ENCODE measurements at regions not wholly inside any gene's neighbourhood (a gene's known extent, or its start where the extent isn't known, plus 50 kb on each side); places are given as distances from the start of the nearest gene placed in this dataset.

- H3K4me3 ChIP-seq (replicated peaks; ENCODE audit: low read depth, low read length), result no peak overlapping the region
- DNase-seq (ENCODE audit: extremely low read depth, low read depth), result no peak
- TF ChIP-seq CTCF (IDR thresholded peaks at IDR 0.05; ENCODE audit: low read depth, low read length, missing control alignments), result no peak
Observed at GRCh38 chr12:5251786-5252185, 180.1 kb upstream of the NTF3 start.

DNA sequence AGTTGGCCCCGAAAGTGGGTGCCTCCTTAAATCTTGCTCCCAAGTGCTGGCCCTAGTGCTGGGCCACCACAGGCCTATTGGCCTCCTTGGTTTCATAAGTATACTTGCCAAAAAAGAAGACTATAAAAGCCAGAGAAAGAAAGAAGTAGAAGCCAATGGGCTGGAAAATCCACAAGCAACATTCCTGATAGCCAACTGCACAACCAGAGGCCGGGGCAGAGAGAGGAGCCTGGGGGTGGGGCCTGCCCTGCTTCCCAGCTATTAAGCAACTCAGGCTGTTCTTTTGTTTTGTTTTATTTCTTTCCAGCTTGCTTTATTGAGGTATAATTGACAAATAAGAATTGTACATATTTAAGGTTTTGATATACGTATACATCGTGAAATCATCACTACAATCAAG lies 177.2 kb upstream of the NTF3 start:
- TF ChIP-seq CTCF (IDR thresholded peaks at IDR 0.05; ENCODE audit: low read depth, low read length, missing control alignments), result no peak
- DNase-seq (ENCODE audit: extremely low read depth, low read depth), result no peak
- no peak overlapping the region for H3K4me3 ChIP-seq (replicated peaks; ENCODE audit: low read depth, low read length)

DNA sequence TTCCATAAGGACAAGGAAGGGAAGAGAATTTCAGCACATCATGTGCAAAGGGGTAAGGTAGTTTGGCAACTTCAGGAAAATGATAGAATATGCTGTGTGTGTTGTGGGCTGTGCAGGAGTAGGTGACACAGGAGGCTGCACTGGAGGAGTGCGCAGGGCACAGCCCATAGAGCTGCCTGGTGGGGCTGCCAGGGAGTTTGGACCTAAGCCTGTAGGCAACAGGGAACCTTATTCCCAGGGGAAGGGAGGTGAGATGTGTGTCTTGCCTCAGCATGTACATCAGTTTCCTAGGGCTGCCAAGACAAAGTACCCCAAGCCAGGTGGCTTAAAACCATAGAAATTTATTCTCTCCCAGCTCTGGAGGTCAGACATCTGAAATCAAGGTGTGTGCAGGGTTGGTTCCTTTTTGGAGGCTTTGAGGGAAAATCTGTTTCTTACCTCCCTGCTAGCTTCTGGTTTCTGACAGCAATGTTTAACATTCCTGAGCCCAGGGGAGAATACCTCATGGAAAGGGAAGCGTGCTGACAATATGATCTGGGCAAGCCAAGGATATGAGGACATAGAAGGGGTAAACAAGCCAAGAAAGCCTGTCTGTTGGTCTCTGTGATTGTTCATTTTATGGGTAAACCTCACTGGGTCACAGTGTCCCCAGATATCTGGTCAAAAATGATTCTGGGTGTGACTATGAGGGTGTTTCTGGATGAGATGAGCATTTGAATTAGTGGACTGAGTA lies 174.0 kb upstream of the NTF3 start:
- no peak for DNase-seq (ENCODE audit: extremely low read depth, low read depth)
- TF ChIP-seq CTCF (IDR thresholded peaks at IDR 0.05; ENCODE audit: low read depth, low read length, missing control alignments), result no peak
- H3K4me3 ChIP-seq (replicated peaks; ENCODE audit: low read depth, low read length), result no peak overlapping the region

GRCh38 chr12:5258498-5258897 lies 173.4 kb upstream of the NTF3 start:
- no peak for DNase-seq (ENCODE audit: extremely low read depth, low read depth)
- H3K4me3 ChIP-seq (replicated peaks; ENCODE audit: low read depth, low read length), result no peak overlapping the region
- no peak for TF ChIP-seq CTCF (IDR thresholded peaks at IDR 0.05; ENCODE audit: low read depth, low read length, missing control alignments)

GRCh38 chr12:5258926-5259325 lies 173.0 kb upstream of the NTF3 start:
- no peak for TF ChIP-seq CTCF (IDR thresholded peaks at IDR 0.05; ENCODE audit: low read depth, low read length, missing control alignments)
- no peak for DNase-seq (ENCODE audit: extremely low read depth, low read depth)
- H3K4me3 ChIP-seq (replicated peaks; ENCODE audit: low read depth, low read length), result no peak overlapping the region

DNA sequence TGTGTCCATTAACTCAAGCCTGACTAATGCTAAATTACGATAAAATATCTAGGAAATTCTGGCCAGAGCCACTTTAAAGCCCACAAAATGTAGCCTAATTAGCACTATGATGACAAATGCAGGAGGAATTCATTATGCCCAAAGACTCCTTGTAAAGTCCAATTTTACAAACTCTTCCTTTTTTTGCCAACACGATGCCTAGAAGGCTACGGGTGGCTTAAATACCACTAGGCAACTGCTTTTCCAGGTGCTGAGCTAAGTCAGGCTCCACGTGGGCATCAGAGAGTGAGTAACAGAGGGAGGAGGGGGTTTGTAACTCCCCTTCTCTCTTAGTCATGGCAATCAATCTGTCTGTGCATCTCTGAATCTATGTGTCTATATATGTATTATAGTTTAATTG lies 172.4 kb upstream of the NTF3 start:
- H3K4me3 ChIP-seq (replicated peaks; ENCODE audit: low read depth, low read length), result no peak overlapping the region
- no peak for DNase-seq (ENCODE audit: extremely low read depth, low read depth)
- TF ChIP-seq CTCF (IDR thresholded peaks at IDR 0.05; ENCODE audit: low read depth, low read length, missing control alignments), result no peak

GRCh38 chr12:5260086-5260485 lies 171.8 kb upstream of the NTF3 start:
- H3K4me3 ChIP-seq (replicated peaks; ENCODE audit: low read depth, low read length), result no peak overlapping the region
- DNase-seq (ENCODE audit: extremely low read depth, low read depth), result no peak
- no peak for TF ChIP-seq CTCF (IDR thresholded peaks at IDR 0.05; ENCODE audit: low read depth, low read length, missing control alignments)
